HCT116 (cell line): ENCODE measurements at regions not wholly inside any gene's neighbourhood (a gene's known extent, or its start where the extent isn't known, plus 50 kb on each side); places are given as distances from the start of the nearest gene placed in this dataset.

Experiments
- CEBPB ChIP-seq: IDR thresholded peaks from 2 replicates; pipeline ENCODE4 v1.6.1; 2012; ENCODE audit warnings: low read depth
- CTCF ChIP-seq, 3 experiments: fragments of 200-600 bp in 1 of 3; sonication (generic) in 1 of 3; IDR thresholded peaks in 2 of 3; conservative IDR thresholded peaks in 1 of 3; 2 replicates each; pipeline ENCODE4 v1.5.1; 2012 to 2017; ENCODE audit warnings: low read depth in 2 of 3, low read length in 2 of 3, antibody characterized with exemption in 1 of 3, borderline replicate concordance in 1 of 3, control low read depth in 1 of 3, mild to moderate bottlenecking in 1 of 3, mixed read lengths in 1 of 3, mixed run types in 1 of 3, moderate library complexity in 1 of 3; ENCODE audit not compliant: insufficient read depth in 1 of 3
- EGR1 ChIP-seq: IDR thresholded peaks from 2 replicates; pipeline ENCODE4 v1.6.1; 2012; ENCODE audit warnings: low read depth
- EZH2 ChIP-seq: fragments of 200-600 bp; sonication (generic); IDR thresholded peaks from 2 replicates; pipeline ENCODE4 v1.6.1; 2017; ENCODE audit warnings: antibody characterized with exemption, mixed run types
- EZH2phosphoT487 ChIP-seq: fragments of 200-600 bp; IDR thresholded peaks from 2 replicates; pipeline ENCODE4 v1.6.1; 2018; ENCODE audit warnings: antibody characterized with exemption, borderline replicate concordance
- MAX ChIP-seq: IDR thresholded peaks from 2 replicates; pipeline ENCODE4 v1.6.1; 2012
- POLR2A ChIP-seq: IDR thresholded peaks from 2 replicates; pipeline ENCODE4 v1.7.0; 2011; ENCODE audit warnings: borderline replicate concordance; ENCODE audit not compliant: insufficient read depth, insufficient read length; ENCODE audit errors: extremely low read depth
- RAD21 ChIP-seq: IDR thresholded peaks from 2 replicates; pipeline ENCODE4 v1.6.1; 2012; ENCODE audit warnings: low read depth, mild to moderate bottlenecking
- REST ChIP-seq: IDR thresholded peaks from 2 replicates; pipeline ENCODE4 v1.6.1; 2012; ENCODE audit warnings: low read depth
- ZNF274 ChIP-seq: fragments of 200-500 bp; sonication (Bioruptor generic); IDR thresholded peaks from 2 replicates; pipeline ENCODE4 v1.6.1; 2014; ENCODE audit warnings: mild to moderate bottlenecking, low read depth, low read length, inconsistent platforms

- TF ChIP-seq EZH2 (no peak), CTCF (IDR thresholded peaks at IDR 0.05 in 2 of 3, conservative IDR thresholded peaks at IDR 0.05 in 1 of 3; ENCODE audit: borderline replicate concordance in 1 of 3, insufficient read depth in 1 of 3, low read depth in 2 of 3, low read length in 2 of 3) (no peak), REST (no peak), POLR2A (no peak), ZNF274 (no peak), MAX (no peak), RAD21 (no peak), CEBPB (no peak), EZH2phosphoT487 (no peak), EGR1 (no peak)
Measured at GRCh38 chr5:133751846-133752245, 139.5 kb upstream of the FSTL4 start.
